ENCODE measurements at regions not wholly inside any gene's neighbourhood (a gene's known extent, or its start where the extent isn't known, plus 50 kb on each side); places are given as distances from the start of the nearest gene placed in this dataset.

- TF ChIP-seq, protein P1, sequence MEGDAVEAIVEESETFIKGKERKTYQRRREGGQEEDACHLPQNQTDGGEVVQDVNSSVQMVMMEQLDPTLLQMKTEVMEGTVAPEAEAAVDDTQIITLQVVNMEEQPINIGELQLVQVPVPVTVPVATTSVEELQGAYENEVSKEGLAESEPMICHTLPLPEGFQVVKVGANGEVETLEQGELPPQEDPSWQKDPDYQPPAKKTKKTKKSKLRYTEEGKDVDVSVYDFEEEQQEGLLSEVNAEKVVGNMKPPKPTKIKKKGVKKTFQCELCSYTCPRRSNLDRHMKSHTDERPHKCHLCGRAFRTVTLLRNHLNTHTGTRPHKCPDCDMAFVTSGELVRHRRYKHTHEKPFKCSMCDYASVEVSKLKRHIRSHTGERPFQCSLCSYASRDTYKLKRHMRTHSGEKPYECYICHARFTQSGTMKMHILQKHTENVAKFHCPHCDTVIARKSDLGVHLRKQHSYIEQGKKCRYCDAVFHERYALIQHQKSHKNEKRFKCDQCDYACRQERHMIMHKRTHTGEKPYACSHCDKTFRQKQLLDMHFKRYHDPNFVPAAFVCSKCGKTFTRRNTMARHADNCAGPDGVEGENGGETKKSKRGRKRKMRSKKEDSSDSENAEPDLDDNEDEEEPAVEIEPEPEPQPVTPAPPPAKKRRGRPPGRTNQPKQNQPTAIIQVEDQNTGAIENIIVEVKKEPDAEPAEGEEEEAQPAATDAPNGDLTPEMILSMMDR (IDR thresholded peaks at IDR 0.05), result no peak
- Histone ChIP-seq H3K27ac (no peak overlapping the region), H3K27me3 (no peaks in the 10 kb centered on the region), H3K9ac (ENCODE audit: low read depth in 2 of 2, low read length in 2 of 2) (no peak overlapping the region), H3K4me1 (no peaks in the 10 kb centered on the region), H3K4me3 (no peak overlapping the region), H3K36me3 (no peaks in the 10 kb centered on the region), H3K9me3 (no peaks in the 10 kb centered on the region)
- DNase-seq, result no peak
- intact Hi-C loops (cut with DNase I), result no loop called here
Measured at GRCh38 chr10:3678629-3679227, 106.3 kb downstream of the KLF6 start.

- Histone ChIP-seq H3K9me3 (no peaks in the 10 kb centered on the region), H3K4me1 (no peaks in the 10 kb centered on the region), H3K27ac (no peak overlapping the region), H3K36me3 (no peaks in the 10 kb centered on the region), H3K27me3 (no peaks in the 10 kb centered on the region), H3K9ac (ENCODE audit: low read depth in 2 of 2, low read length in 2 of 2) (no peak overlapping the region), H3K4me3 (no peak overlapping the region)
- intact Hi-C loops (cut with DNase I), result no loop called here
- no peak for DNase-seq
- TF ChIP-seq, protein P1 (IDR thresholded peaks at IDR 0.05), result no peak
Measured at GRCh38 chr10:3676564-3676963, 108.4 kb downstream of the KLF6 start.

DNA sequence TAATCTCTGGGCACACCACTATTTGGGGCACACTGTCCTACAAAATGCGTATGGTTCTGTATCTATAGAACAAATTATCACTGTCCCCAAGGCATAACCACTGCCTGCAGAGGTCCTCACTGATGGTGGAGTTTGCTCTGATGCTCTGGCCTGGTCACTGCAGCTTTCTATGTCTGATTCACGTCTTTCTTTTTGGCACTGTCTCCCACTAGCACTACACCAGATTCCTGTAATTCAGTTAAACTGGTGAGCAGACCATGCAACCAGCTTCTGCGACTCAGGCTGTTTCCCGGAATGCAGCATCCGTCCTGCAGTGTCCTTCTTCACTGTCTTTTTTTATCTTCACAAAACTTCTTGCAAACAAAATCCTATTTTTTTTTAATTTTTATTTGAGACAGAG lies 112.8 kb downstream of the KLF6 start:
- Histone ChIP-seq H3K9ac (ENCODE audit: low read depth in 2 of 2, low read length in 2 of 2) (no peak overlapping the region), H3K4me3 (no peak overlapping the region), H3K36me3 (no peaks in the 10 kb centered on the region), H3K9me3 (no peaks in the 10 kb centered on the region), H3K4me1 (no peaks in the 10 kb centered on the region), H3K27ac (no peak overlapping the region), H3K27me3 (no peaks in the 10 kb centered on the region)
- DNase-seq, result no peak
- intact Hi-C loops (cut with DNase I), result no loop called here
- TF ChIP-seq, protein P1 (IDR thresholded peaks at IDR 0.05), result no peak

GRCh38 chr10:3671386-3671955 lies 113.5 kb downstream of the KLF6 start:
- TF ChIP-seq, protein P1 (IDR thresholded peaks at IDR 0.05), result no peak
- Histone ChIP-seq H3K9me3 (no peaks in the 10 kb centered on the region), H3K9ac (ENCODE audit: low read depth in 2 of 2, low read length in 2 of 2) (no peak overlapping the region), H3K27ac (no peak overlapping the region), H3K36me3 (no peaks in the 10 kb centered on the region), H3K27me3 (no peaks in the 10 kb centered on the region), H3K4me3 (no peak overlapping the region), H3K4me1 (no peaks in the 10 kb centered on the region)
- DNase-seq, result no peak
- intact Hi-C loops (cut with DNase I), result no loop called here

DNA sequence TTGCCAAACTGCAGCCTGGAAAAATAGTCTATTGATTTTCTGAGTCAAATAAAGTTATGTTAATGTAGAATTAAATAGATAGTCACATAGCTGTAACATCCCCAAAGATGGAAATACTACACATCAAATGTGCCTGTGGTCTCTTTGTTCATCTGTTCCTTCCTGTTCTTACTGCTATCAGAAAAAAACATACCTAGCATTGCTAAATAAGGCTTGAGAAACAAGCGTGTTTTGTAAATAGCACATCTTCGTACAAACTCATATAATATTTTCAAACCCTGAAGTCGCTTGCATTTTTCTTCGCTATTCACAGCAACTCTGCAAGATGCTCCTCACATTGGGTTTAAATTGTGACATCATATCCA lies 116.1 kb downstream of the KLF6 start:
- intact Hi-C loops (cut with DNase I), result no loop called here
- H3K4me1 ChIP-seq, result no peaks in the 10 kb centered on the region
- H3K36me3 ChIP-seq, result no peaks in the 10 kb centered on the region
- no peaks in the 10 kb centered on the region for H3K9me3 ChIP-seq
- H3K27me3 ChIP-seq, result no peaks in the 10 kb centered on the region
- no peak overlapping the region for H3K27ac ChIP-seq
- TF ChIP-seq, protein P1 (IDR thresholded peaks at IDR 0.05), result no peak
- DNase-seq, result no peak
- no peak overlapping the region for H3K9ac ChIP-seq (ENCODE audit: low read depth in 2 of 2, low read length in 2 of 2)
- H3K4me3 ChIP-seq, result no peak overlapping the region
